Right lobe of liver (tissue), 4 donors: ENCODE measurements at regions not wholly inside any gene's neighbourhood (a gene's known extent, or its start where the extent isn't known, plus 50 kb on each side); places are given as distances from the start of the nearest gene placed in this dataset.
"Not testable (repeated sequence)": the region's sequence is repeated elsewhere in the genome, so short reads cannot be mapped to it uniquely, and the experiment has no call there.

Source experiments
- CTCF ChIP-seq, 4 donors: fragments of 200-600 bp in 3 of 4; fragments of 450-650 bp in 1 of 4; IDR thresholded peaks; one replicate each; pipeline versions ENCODE4 v1.5.1 to v1.8.0; 2016 to 2022; ENCODE audit warnings: antibody characterized with exemption in 4 of 4, mild to moderate bottlenecking in 2 of 4
- POLR2A ChIP-seq: fragments of 450-650 bp; IDR thresholded peaks from one replicate; pipeline ENCODE4 v1.6.1; 2017; ENCODE audit warnings: antibody characterized with exemption, mild to moderate bottlenecking
- donor health status: DM: no; HTN: no; CAD: no.
- donor health status: DM: no; HTN: no; CAD: no.
- donor health status: DM: no; HTN: yes; CAD: no.

GRCh38 chr4:28466886-28467285 is 1606.2 kb downstream of the STIM2 start:
- TF ChIP-seq POLR2A; CTCF (IDR thresholded peaks at IDR 0.05): not testable (repeated sequence)
